ENCODE measurements at regions not wholly inside any gene's neighbourhood (a gene's known extent, or its start where the extent isn't known, plus 50 kb on each side); places are given as distances from the start of the nearest gene placed in this dataset.

- H3K27ac ChIP-seq (ENCODE audit: low read length) = no peak overlapping the region
- 75% methylated on average over 1 of the region's 3 CpGs for WGBS (ENCODE audit: insufficient coverage)
- H3K4me3 ChIP-seq (ENCODE audit: low read length) = no peak overlapping the region
- H3K36me3 ChIP-seq (ENCODE audit: control insufficient read depth, insufficient read depth, low read length) = no peaks in the 10 kb centered on the region
- no peak for ATAC-seq
- H3K27me3 ChIP-seq (ENCODE audit: control insufficient read depth, insufficient read depth, low read length) = no peaks in the 10 kb centered on the region
- Mint-ChIP-seq H3K27me3 (ENCODE audit: low read depth in 2 of 2) (peaks cover 0 to 2% of the 10 kb centered on the region in 2 donors), H3K27ac (no peak overlapping the region), H3K4me3 (no peak overlapping the region), H3K9me3 (peaks cover 0 to 3% of the 10 kb centered on the region in 2 donors), H3K36me3 (no peaks in the 10 kb centered on the region), H3K4me1 (no peaks in the 10 kb centered on the region)
- H3K4me1 ChIP-seq (ENCODE audit: control insufficient read depth, insufficient read depth, low read length) = no peaks in the 10 kb centered on the region
- intact Hi-C loops (cut with micrococcal nuclease) = no loop called here
- no peak for DNase-seq
- TF ChIP-seq CTCF (IDR thresholded peaks at IDR 0.05) = no peak
- H3K9me3 ChIP-seq (ENCODE audit: control insufficient read depth, insufficient read depth, low read length) = no peaks in the 10 kb centered on the region
Measured at GRCh38 chr9:115267790-115268189, 149.8 kb upstream of the TNC start.

GRCh38 chr9:115275753-115276152 is 157.8 kb upstream of the TNC start:
- DNase-seq = no peak
- no peaks in the 10 kb centered on the region for H3K36me3 Mint-ChIP-seq
- no peaks in the 10 kb centered on the region for H3K4me1 ChIP-seq (ENCODE audit: control insufficient read depth, insufficient read depth, low read length)
- H3K36me3 ChIP-seq (ENCODE audit: control insufficient read depth, insufficient read depth, low read length) = no peaks in the 10 kb centered on the region
- intact Hi-C loops (cut with micrococcal nuclease) = no loop called here
- H3K27me3 Mint-ChIP-seq (ENCODE audit: low read depth in 2 of 2) = peaks cover 0 to 4% of the 10 kb centered on the region in 2 donors
- H3K27me3 ChIP-seq (ENCODE audit: control insufficient read depth, insufficient read depth, low read length) = no peaks in the 10 kb centered on the region
- H3K27ac Mint-ChIP-seq = no peak overlapping the region
- no peaks in the 10 kb centered on the region for H3K9me3 ChIP-seq (ENCODE audit: control insufficient read depth, insufficient read depth, low read length)
- H3K4me3 ChIP-seq (ENCODE audit: low read length) = no peak overlapping the region
- TF ChIP-seq CTCF (IDR thresholded peaks at IDR 0.05) = no peak
- no peak overlapping the region for H3K27ac ChIP-seq (ENCODE audit: low read length)
- WGBS (ENCODE audit: insufficient coverage) = 94% methylated on average over 3 of the region's 5 CpGs
- no peaks in the 10 kb centered on the region for H3K4me1 Mint-ChIP-seq
- ATAC-seq = no peak
- no peak overlapping the region for H3K4me3 Mint-ChIP-seq
- peaks cover 0 to 2% of the 10 kb centered on the region in 2 donors for H3K9me3 Mint-ChIP-seq

- no peaks in the 10 kb centered on the region for H3K36me3 ChIP-seq (ENCODE audit: control insufficient read depth, insufficient read depth, low read length)
- intact Hi-C loops (cut with micrococcal nuclease) = no loop called here
Measured at GRCh38 chr9:115276621-115277020, 158.7 kb upstream of the TNC start.

More at GRCh38 chr9:115276621-115277020, 158.7 kb upstream of the TNC start:
- H3K27ac ChIP-seq (ENCODE audit: low read length) = no peak overlapping the region
- H3K27me3 ChIP-seq (ENCODE audit: control insufficient read depth, insufficient read depth, low read length) = no peaks in the 10 kb centered on the region
- 72% methylated on average over 2 of the region's 2 CpGs for WGBS (ENCODE audit: insufficient coverage)
- H3K4me3 ChIP-seq (ENCODE audit: low read length) = no peak overlapping the region
- H3K4me1 ChIP-seq (ENCODE audit: control insufficient read depth, insufficient read depth, low read length) = no peaks in the 10 kb centered on the region
- Mint-ChIP-seq H3K27me3 (ENCODE audit: low read depth in 2 of 2) (peaks cover 0 to 4% of the 10 kb centered on the region in 2 donors), H3K27ac (no peak overlapping the region), H3K4me1 (no peaks in the 10 kb centered on the region), H3K9me3 (peaks cover 0 to 2% of the 10 kb centered on the region in 2 donors), H3K4me3 (no peak overlapping the region), H3K36me3 (no peaks in the 10 kb centered on the region)
- ATAC-seq (no peak), DNase-seq (no peak)
- TF ChIP-seq CTCF (IDR thresholded peaks at IDR 0.05) = no peak
- H3K9me3 ChIP-seq (ENCODE audit: control insufficient read depth, insufficient read depth, low read length) = no peaks in the 10 kb centered on the region

Data from natural killer cell (primary cell).